Left hindlimb (tissue), 1 donor: ENCODE measurements at regions not wholly inside any gene's neighbourhood (a gene's known extent, or its start where the extent isn't known, plus 50 kb on each side); places are given as distances from the start of the nearest gene placed in this dataset.

Source experiments
- DNase-seq: peaks from one replicate; pipeline ENCODE4 v3.0.0-alpha.2; 2018

GRCh38 chr6:131510591-131510990 lies 62.4 kb upstream of the ARG1 start:
- DNase-seq, result no peak

GRCh38 chr6:131519670-131520436 lies 53.2 kb upstream of the ARG1 start:
- DNase-seq, result no peak
